Mammary epithelial cell (primary cell): ENCODE measurements at regions not wholly inside any gene's neighbourhood (a gene's known extent, or its start where the extent isn't known, plus 50 kb on each side); places are given as distances from the start of the nearest gene placed in this dataset.

Source experiments
- CTCF ChIP-seq, 2 donors: IDR thresholded peaks in 1 of 2; conservative IDR thresholded peaks in 1 of 2; 2 replicates each; pipeline ENCODE4 v1.5.1; 2011 to 2012; ENCODE audit warnings: inconsistent platforms in 2 of 2, low read length in 2 of 2, mild to moderate bottlenecking in 2 of 2, control low read depth in 1 of 2, low read depth in 1 of 2; ENCODE audit not compliant: insufficient read depth in 1 of 2; ENCODE audit errors: extremely low read depth in 1 of 2
- EZH2 ChIP-seq: IDR thresholded peaks from 2 replicates; pipeline ENCODE4 v1.6.1; 2012; ENCODE audit warnings: low read length, inconsistent platforms, borderline replicate concordance

- TF ChIP-seq EZH2 (no peak), CTCF (conservative IDR thresholded peaks at IDR 0.05 in 1 of 2, IDR thresholded peaks at IDR 0.05 in 1 of 2; ENCODE audit: extremely low read depth in 1 of 2, insufficient read depth in 1 of 2, low read depth in 1 of 2, low read length in 2 of 2) (peak in 1 of 2 donors; percentile 34)
These were observed 143.7 kb upstream of the COX10 start for GRCh38 chr17:13925579-13925978.
